ENCODE measurements at regions not wholly inside any gene's neighbourhood (a gene's known extent, or its start where the extent isn't known, plus 50 kb on each side); places are given as distances from the start of the nearest gene placed in this dataset.
A peak's percentile ranks its signal among the peaks of the same experiment; 100 is the strongest.
"Not testable (repeated sequence)": the region's sequence is repeated elsewhere in the genome, so short reads cannot be mapped to it uniquely, and the experiment has no call there.

GRCh38 chr1:235059221-235059620 is 69.4 kb downstream of the TOMM20 start:
- FAIRE-seq (no peak), DNase-seq (ENCODE audit: extremely low spot score, insufficient read length, low read depth) (no peak)

DNA sequence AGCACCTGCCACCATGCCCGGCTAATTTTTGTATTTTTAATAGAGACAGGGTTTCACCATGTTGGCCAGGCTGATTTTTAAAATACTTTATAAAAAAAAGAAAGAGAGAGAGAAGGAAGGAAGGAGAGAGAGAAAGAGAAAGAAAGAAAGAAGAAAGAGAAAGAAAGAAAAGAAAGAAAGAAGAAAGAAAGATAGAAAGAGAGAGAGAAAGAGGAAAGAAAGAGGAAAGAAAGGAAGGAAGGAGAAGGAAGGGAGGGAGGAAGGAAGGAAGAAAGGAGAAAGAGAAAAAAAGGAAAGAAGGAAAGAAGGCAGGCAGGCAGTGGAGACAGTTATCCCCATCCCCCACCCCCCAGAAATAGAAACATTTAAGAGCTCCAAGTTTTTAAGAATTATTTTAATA is 69.9 kb downstream of the TOMM20 start:
- FAIRE-seq, result no peak

GRCh38 chr1:235057385-235058306 is 71.0 kb downstream of the TOMM20 start:
- FAIRE-seq, result no peak

More for the DNA sequence above, 69.9 kb downstream of the TOMM20 start:
- no peak for DNase-seq (ENCODE audit: extremely low spot score, insufficient read length, low read depth)

GRCh38 chr1:235056937-235057336 is 71.7 kb downstream of the TOMM20 start:
- FAIRE-seq, result no peak
- DNase-seq (ENCODE audit: extremely low spot score, insufficient read length, low read depth), result no peak

More at GRCh38 chr1:235057385-235058306, 71.0 kb downstream of the TOMM20 start:
- no peak for DNase-seq (ENCODE audit: extremely low spot score, insufficient read length, low read depth)

DNA sequence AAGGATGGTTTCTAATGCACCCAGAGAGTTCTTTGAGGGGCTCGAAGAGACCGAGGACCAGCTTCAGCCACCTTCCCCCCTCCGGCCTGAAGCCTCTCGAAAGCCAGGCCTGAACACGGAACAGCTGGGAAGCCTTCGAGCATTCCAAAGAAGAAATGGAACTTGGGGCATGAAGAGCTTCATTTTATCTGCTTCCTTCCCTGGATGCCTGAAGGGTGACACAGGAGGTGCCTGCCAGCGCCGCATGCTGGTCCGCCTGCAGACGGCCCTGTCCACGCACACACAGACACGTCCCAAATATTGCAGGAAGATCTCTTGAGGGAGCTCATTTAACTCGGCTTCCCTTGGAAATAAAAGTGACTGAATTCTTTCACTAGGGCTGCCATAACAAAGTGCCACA is 73.7 kb downstream of the TOMM20 start:
- FAIRE-seq (no peak), DNase-seq (ENCODE audit: extremely low spot score, insufficient read length, low read depth) (no peak)

DNA sequence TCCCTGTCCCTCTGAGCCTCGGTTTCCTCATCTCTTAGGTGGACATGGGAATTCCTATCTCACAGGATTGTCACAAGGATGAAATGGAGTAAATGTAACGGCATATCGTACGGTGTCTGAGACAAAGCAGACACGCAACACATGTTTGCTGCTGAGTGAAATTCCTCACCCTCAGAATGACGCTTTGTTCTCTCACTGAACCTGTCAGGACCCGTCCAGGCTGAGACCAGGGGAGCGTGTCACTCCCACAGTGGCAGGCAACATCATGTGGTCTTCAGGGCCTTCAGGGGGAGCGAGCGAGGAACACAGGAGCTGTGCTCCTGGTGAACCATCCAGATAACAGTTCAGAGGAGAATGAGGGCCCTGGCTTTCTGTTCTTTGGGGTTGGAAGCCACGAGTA is 74.2 kb downstream of the TOMM20 start:
- FAIRE-seq, result no peak
- no peak for DNase-seq (ENCODE audit: extremely low spot score, insufficient read length, low read depth)

GRCh38 chr1:235052067-235053008 is 76.3 kb downstream of the TOMM20 start:
- no peak for DNase-seq (ENCODE audit: extremely low spot score, insufficient read length, low read depth)
- no peak for FAIRE-seq

DNA sequence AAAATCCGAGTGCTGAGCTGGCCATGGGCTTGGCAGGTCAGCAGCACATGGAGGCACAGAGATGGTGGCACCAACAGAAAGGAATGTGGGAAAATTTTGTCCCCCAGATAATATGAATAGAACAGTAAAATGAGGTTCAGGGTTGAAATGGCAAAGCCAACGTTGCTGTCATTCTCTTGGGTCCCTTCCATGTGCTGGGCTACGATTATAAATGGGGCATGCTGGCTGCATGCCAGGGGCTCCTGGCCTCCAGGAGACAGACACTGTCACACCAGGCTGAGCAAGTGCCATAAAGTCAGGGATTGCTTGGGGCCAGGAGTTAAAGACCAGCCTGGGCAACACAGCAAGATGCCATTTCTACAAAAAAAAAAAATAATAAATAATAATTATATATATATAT is 77.1 kb downstream of the TOMM20 start:
- no peak for DNase-seq (ENCODE audit: extremely low spot score, insufficient read length, low read depth)
- FAIRE-seq, result no peak

DNA sequence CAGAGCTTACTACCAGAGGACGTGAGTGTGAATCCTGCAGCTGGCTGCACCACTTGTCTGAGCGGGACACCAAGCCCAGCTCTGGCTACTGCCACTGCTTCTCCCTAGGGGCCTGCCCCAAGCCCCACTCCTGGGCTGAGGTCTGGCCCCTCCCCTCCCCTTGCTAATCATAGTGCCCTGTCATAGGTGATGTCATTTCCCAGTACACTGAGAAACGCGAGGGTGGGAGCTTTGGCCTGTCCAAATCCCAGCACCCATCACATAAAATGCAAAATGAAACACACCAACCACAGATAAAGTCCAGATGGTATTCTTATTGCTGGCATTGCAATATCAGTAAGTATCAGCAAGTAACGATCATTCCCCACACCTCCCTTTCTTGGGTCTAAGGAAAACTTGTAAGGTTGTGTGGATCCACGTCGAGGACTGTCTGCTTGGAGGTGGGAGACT is 77.7 kb downstream of the TOMM20 start:
- FAIRE-seq (peak; percentile 55), DNase-seq (ENCODE audit: extremely low spot score, insufficient read length, low read depth) (no peak)

- DNase-seq (ENCODE audit: extremely low spot score, insufficient read length, low read depth); FAIRE-seq: not testable (repeated sequence)
Measured at GRCh38 chr1:235049716-235050378, 78.8 kb downstream of the TOMM20 start.

- FAIRE-seq (no peak), DNase-seq (ENCODE audit: extremely low spot score, insufficient read length, low read depth) (no peak)
Measured at GRCh38 chr1:235049217-235049616, 79.4 kb downstream of the TOMM20 start.

GRCh38 chr1:235047331-235047871 is 81.2 kb downstream of the TOMM20 start:
- no peak for DNase-seq (ENCODE audit: extremely low spot score, insufficient read length, low read depth)
- no peak for FAIRE-seq

DNA sequence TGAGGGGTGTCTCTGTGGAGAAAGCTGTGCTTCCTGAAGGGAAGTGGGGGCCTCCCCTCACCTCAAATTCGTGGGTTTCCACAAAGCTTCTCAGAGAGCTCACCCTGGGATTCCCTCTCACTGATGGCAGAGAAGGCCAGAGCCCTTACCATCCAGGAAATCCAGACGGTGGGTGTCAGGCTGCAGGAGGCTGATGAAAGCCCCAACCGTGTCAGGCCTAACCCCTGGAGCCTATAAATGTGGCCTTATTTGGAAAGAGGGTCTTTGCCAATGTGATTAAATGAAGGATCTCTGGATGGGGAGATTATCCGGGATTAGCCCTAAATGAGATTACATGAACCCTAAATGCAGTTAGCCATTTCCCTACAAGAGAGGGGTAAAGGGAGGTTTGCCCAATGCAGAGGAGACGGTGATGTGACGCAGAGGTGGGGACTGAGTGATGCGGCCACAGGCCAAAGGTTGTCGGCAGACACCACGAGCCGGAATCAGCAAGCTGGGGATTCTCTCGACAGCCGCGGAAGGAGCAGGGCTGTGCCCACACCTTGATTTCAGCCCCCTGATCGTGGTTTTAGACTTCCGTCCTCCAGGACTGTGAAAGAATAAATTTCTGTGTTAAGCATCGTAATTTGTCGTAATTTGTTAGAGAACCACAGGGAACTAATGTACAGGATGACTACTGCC is 82.6 kb downstream of the TOMM20 start:
- no peak for DNase-seq (ENCODE audit: extremely low spot score, insufficient read length, low read depth)
- no peak for FAIRE-seq

- peak; percentile 47 for FAIRE-seq
- DNase-seq (ENCODE audit: extremely low spot score, insufficient read length, low read depth), result no peak
Measured at GRCh38 chr1:235045034-235045690, 83.5 kb downstream of the TOMM20 start.

DNA sequence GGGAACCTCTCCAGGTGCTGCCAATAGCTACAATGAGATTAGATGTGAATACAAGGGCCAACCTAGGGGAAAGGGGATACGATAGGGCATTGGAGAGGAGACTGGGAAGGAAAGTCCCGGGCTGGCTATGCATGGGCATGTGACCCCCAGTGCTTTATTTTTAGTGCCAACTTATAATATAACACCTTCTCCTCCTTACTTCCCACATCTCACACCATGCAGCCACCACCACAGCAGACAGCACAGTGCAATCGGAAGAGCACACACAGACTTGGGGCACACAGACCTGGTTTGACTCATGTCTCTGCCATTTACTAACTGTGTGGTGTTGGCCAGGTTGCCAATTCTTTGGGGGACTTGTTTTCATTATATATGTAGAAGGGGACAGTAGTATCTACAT is 85.4 kb downstream of the TOMM20 start:
- DNase-seq (ENCODE audit: extremely low spot score, insufficient read length, low read depth) (no peak), FAIRE-seq (no peak)

- DNase-seq (ENCODE audit: extremely low spot score, insufficient read length, low read depth) (no peak), FAIRE-seq (no peak)
Measured at GRCh38 chr1:235038701-235039100, 89.9 kb downstream of the TOMM20 start.

GRCh38 chr1:235035928-235036327 is 92.7 kb downstream of the TOMM20 start:
- FAIRE-seq (no peak), DNase-seq (ENCODE audit: extremely low spot score, insufficient read length, low read depth) (no peak)

DNA sequence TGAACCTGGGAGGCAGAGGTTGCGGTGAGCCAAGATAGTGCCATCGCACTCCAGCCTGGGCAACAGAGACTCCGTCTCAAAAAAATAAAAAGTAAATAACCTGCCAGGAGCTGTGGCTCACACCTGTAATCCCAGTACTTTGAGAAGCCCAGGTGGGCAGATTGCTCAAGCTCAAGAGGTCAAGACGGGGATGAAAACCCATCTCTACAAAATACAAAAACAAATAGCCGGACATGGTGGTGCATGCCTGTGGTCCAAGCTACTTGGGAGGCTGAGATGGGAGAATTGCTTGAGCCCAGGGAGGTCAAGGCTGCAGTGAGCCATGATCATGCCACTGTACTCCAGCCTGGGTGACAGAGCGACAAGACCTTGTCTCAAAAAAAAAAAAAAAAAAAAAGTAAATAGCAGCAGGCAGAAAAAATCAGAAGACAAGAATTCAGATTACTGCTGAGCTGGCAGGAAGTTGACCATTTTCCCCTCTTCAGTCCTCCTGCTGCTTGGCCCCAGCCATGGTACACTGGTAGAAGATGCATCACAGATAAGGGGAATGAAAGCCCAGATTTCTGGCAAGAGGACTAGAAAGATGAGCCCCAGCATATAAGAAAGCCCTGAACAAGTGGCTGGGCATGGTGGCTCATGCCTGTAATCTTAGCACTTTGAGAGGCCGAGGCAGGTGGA is 97.6 kb downstream of the TOMM20 start:
- no peak for FAIRE-seq
- no peak for DNase-seq (ENCODE audit: extremely low spot score, insufficient read length, low read depth)

All from GM18507 (cell line).